GM23248 (cell line): ENCODE measurements at regions not wholly inside any gene's neighbourhood (a gene's known extent, or its start where the extent isn't known, plus 50 kb on each side); places are given as distances from the start of the nearest gene placed in this dataset.

Source experiments
- EZH2 ChIP-seq: fragments of 200-600 bp; sonication (generic); IDR thresholded peaks from 2 replicates; pipeline ENCODE4 v1.6.1; 2018; ENCODE audit warnings: antibody characterized with exemption, mild to moderate bottlenecking; ENCODE audit not compliant: insufficient read depth, poor library complexity, severe bottlenecking
- EZH2phosphoT487 ChIP-seq: fragments of 200-600 bp; sonication (generic); IDR thresholded peaks from 2 replicates; pipeline ENCODE4 v1.6.1; 2018; ENCODE audit warnings: antibody characterized with exemption, moderate library complexity, mild to moderate bottlenecking, low read depth; ENCODE audit not compliant: insufficient read depth

- TF ChIP-seq EZH2: no peak
- TF ChIP-seq EZH2phosphoT487: no peak
These were observed 130.9 kb downstream of the HTR1A start for GRCh38 chr5:63831381-63831780.
